Skeletal muscle satellite cell (primary cell): ENCODE measurements at regions not wholly inside any gene's neighbourhood (a gene's known extent, or its start where the extent isn't known, plus 50 kb on each side); places are given as distances from the start of the nearest gene placed in this dataset.
"Not testable (repeated sequence)": the region's sequence is repeated elsewhere in the genome, so short reads cannot be mapped to it uniquely, and the experiment has no call there.

Source experiments
- H3K27me3 ChIP-seq: 2 replicates; pipeline ENCODE4 v1.7.0; 2013; ENCODE audit warnings: low read length; ENCODE audit not compliant: control insufficient read depth, insufficient read depth
- H3K36me3 ChIP-seq: 2 replicates; pipeline ENCODE4 v1.7.0; 2013; ENCODE audit warnings: mild to moderate bottlenecking, control low read depth, low read length; ENCODE audit not compliant: insufficient read depth
- H3K4me1 ChIP-seq: 2 replicates; pipeline ENCODE4 v1.7.0; 2013; ENCODE audit warnings: low read length; ENCODE audit not compliant: control insufficient read depth, insufficient read depth
- H3K4me2 ChIP-seq: 2 replicates; pipeline ENCODE4 v1.7.0; 2013; ENCODE audit warnings: mild to moderate bottlenecking, low read length
- H3K4me3 ChIP-seq: 2 replicates; pipeline ENCODE4 v1.7.0; 2013; ENCODE audit warnings: low read length
- H3K9ac ChIP-seq: 2 replicates; pipeline ENCODE4 v1.7.0; 2013; ENCODE audit warnings: mild to moderate bottlenecking, low read depth, low read length, moderate library complexity
- H3K9me3 ChIP-seq: replicated peaks from 2 replicates; pipeline ENCODE4 v1.7.0; 2013; ENCODE audit warnings: mild to moderate bottlenecking, control low read depth, low read length

DNA sequence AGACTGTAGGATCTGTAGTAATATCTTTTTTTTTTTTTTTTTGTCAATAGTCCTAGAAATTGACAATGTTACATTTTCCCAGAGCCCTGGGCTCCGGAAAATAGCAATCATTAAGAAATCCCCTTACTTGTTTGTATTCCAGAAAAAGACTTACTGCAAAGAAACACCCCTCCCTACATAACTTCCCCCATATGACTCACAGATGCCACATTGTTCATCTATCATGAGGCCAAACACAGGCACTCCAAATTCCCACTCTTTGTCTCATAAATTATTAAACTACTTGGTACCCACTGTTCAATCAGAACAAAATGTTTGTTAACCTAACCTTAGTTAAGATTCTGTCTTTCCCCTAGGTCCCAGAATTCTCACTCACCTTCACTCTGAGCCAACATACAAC is 53.5 kb downstream of the TEX51 start:
- Histone ChIP-seq H3K27me3 (peaks cover 36% of the 10 kb centered on the region), H3K9me3 (no peaks in the 10 kb centered on the region), H3K9ac (no peak overlapping the region), H3K4me3 (no peak overlapping the region), H3K4me1 (no peaks in the 10 kb centered on the region), H3K36me3 (no peaks in the 10 kb centered on the region), H3K4me2 (no peak overlapping the region)

DNA sequence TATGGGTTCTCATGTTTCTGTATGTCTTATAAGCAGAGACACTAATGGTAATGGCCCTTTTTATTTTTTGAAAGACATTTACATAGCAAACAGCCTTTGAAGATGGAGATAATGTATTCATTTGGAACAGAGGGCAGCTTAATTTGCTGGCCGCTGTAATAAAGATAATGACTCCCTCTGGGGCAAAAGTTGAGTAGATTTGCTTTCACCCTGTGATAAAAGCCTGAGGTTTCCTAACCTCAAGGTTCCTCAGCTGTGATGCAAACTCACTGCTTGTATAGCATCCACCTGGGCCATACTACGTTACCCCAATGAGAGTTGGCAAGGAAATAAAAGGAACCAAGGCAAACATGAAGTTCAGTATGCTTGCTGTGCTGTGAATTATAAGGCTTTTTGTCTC is 54.8 kb downstream of the TEX51 start:
- Histone ChIP-seq H3K9me3 (no peaks in the 10 kb centered on the region), H3K36me3 (no peaks in the 10 kb centered on the region), H3K9ac (no peak overlapping the region), H3K4me1 (no peaks in the 10 kb centered on the region), H3K27me3 (peaks cover 26% of the 10 kb centered on the region), H3K4me3 (no peak overlapping the region), H3K4me2 (no peak overlapping the region)

DNA sequence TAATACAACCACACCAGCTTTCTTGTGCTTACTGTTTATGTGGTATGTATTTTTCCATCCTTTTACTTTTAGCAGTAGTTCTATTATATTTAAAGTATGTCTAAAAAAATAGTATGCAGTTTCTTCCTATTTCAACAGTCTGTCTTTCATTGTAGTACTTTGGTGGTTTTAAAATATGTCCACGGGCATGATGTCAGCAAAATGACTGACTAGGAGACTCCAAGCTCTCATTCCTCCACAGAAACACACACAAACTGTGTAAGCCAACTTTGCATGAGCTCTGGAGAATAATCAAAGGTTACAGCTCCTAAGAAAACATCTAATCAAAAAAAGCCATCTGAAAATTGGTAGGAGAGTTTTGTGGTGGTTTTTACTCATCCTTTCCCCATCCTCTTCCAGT is 56.1 kb downstream of the TEX51 start:
- peaks cover 25% of the 10 kb centered on the region for H3K27me3 ChIP-seq
- no peaks in the 10 kb centered on the region for H3K36me3 ChIP-seq
- no peaks in the 10 kb centered on the region for H3K9me3 ChIP-seq
- no peak overlapping the region for H3K9ac ChIP-seq
- no peak overlapping the region for H3K4me2 ChIP-seq
- no peaks in the 10 kb centered on the region for H3K4me1 ChIP-seq
- no peak overlapping the region for H3K4me3 ChIP-seq

DNA sequence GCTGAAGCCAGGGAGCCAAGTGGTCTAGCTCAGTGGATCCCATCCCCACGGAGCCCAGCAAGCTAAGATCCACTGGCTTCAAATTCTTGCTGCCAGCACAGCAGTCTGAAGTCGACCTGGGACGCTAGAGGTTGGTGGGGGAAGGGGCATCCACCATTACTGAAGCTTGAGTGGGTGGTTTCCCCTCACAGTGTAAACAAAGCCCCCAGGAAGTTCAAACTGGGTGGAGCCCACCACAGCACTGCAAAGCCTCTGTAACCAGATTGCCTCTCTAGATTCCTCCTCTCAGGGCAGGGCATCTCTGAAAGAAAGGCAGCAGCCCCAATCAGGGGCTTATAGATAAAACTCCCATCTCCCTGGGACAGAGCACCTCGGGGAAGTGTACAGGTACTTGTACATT is 58.1 kb downstream of the TEX51 start:
- not testable (repeated sequence) for H3K9me3 ChIP-seq, H3K9ac ChIP-seq, H3K36me3 ChIP-seq, H3K4me3 ChIP-seq, H3K4me2 ChIP-seq, H3K4me1 ChIP-seq
- H3K27me3 ChIP-seq = peaks cover 23% of the 10 kb centered on the region

DNA sequence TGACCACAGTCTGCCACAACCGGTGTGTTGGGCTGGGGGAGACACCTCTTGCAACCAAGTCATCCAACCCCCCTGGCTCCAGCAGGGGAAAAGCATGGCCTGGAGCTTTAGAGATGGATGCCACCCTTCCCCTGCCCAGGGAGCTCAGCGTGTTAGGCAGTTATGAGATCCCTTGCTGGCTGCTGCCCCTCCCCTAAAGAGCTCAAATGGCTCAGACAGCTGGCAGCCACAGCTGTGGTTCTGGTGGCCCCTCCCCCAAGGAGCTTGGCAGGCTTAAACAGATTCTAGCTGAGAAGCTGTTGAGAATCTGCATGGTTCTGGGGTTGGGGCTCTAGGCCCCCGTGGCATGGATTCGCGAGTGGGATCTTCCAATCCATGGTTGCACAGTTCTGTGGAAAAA is 64.7 kb downstream of the TEX51 start:
- Histone ChIP-seq H3K4me1 (no peaks in the 10 kb centered on the region), H3K4me3 (no peak overlapping the region), H3K4me2 (no peak overlapping the region), H3K36me3 (no peaks in the 10 kb centered on the region), H3K9me3 (no peaks in the 10 kb centered on the region), H3K9ac (no peak overlapping the region), H3K27me3 (peaks cover 36% of the 10 kb centered on the region)

DNA sequence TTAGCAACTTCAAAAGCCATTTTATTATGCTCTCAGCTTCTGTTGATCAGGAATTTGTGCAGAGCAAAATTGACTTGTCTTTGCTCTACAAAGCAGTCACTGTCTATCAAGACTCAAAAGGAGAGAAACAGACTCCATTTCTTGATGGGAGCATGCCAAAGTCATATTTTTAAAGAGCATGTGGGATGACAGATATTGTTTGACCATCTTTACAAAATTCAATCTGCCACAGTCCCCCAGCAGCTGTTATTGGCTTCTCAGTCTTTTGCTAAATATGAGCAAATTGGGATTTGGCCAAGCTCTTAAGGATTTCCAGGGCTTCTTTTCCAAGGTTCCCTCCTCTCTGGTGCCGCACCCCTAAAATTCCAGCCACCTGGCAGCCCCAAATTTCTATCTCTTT is 67.9 kb downstream of the TEX51 start:
- no peaks in the 10 kb centered on the region for H3K4me1 ChIP-seq
- H3K4me2 ChIP-seq = no peak overlapping the region
- no peaks in the 10 kb centered on the region for H3K36me3 ChIP-seq
- H3K9me3 ChIP-seq = no peaks in the 10 kb centered on the region
- no peak overlapping the region for H3K4me3 ChIP-seq
- peaks cover 67% of the 10 kb centered on the region for H3K27me3 ChIP-seq
- no peak overlapping the region for H3K9ac ChIP-seq

DNA sequence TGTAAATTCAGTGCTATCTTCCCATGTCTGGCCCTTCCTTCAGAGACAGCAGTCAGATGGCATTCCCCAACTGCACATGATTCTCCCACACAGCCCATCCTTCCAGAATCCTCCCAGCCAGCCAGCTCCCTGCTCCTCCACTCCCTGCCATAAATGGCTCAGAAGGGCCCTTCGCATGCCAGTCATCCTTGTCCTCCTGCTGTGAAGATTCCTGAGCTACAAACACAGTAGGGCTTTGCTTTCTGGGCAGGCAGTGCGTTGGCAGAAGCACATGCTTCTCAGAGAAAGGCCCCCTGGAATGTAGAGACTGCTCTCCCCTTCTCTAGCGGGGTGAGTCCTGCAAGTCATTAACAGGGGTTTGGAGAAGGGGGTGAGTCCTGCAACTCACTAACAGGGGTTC is 71.9 kb downstream of the TEX51 start:
- Histone ChIP-seq H3K4me2 (no peak overlapping the region), H3K36me3 (no peaks in the 10 kb centered on the region), H3K4me3 (no peak overlapping the region), H3K4me1 (peaks cover 5% of the 10 kb centered on the region), H3K9ac (no peak overlapping the region), H3K27me3 (peaks cover 85% of the 10 kb centered on the region), H3K9me3 (no peaks in the 10 kb centered on the region)

DNA sequence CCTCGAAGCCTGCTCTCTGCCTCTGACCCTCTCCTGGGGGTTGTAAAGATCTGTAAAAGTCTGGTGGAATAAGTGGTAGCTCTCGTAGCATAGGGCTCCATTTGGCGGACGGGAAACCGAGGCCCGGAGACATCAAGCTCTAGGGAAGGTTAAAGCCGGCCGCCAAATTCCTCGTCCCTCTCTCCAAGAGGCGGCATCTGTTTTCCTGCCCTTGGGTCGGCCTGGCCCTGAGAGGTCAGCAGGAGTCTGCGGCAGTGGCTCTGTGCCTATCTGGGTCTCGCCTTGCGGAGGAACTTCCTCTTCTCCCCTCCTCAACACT is 72.4 kb downstream of the TEX51 start:
- Histone ChIP-seq H3K9ac (no peak overlapping the region), H3K9me3 (no peaks in the 10 kb centered on the region), H3K4me3 (no peak overlapping the region), H3K4me2 (peak overlapping the region; percentile 100), H3K4me1 (peaks cover 5% of the 10 kb centered on the region), H3K36me3 (no peaks in the 10 kb centered on the region), H3K27me3 (peaks cover 82% of the 10 kb centered on the region)

DNA sequence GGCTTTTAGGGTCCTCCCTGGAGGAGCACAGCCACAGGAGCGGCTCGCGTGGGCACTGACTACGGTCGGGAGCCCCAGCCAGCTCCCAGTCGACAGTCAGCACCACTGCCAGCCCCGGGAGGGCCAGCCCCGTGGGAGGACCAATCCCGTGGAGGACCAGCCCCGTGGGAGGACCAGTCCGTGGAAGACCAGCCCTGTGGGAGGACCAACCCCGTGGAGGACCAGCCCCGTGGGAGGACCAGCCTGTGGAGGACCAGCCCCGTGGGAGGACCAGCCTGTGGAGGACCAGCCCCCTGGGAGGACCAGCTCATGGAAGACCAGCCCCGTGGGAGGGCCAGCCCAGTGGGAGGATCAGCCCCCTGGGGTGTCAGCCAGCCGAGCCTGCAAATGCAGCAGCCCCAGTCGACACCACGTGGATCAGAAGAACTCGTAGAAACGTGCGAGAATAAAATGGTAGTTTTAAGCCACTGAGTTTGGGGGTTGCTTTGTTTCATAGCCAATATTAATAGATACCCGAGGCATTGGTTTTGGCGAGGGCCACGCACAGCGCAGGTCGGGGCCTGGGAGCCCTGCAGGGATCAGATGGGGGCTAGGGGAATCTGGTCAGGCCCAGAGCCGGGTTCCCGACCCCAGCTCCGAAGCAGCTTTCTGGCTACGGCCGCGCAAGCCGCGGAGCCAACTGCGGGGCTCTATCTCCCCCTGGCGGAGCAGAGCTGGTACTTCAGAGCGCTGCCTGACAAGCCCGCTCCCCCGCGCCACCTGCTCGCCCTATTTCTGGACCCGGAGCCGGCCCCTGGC is 73.0 kb downstream of the TEX51 start:
- peak overlapping the region; percentile 72 for H3K4me3 ChIP-seq
- peak overlapping the region; percentile 78 for H3K9ac ChIP-seq
- H3K36me3 ChIP-seq = no peaks in the 10 kb centered on the region
- peaks cover 78% of the 10 kb centered on the region for H3K27me3 ChIP-seq
- H3K4me2 ChIP-seq = peak overlapping the region; percentile 100
- peaks cover 5% of the 10 kb centered on the region for H3K4me1 ChIP-seq
- H3K9me3 ChIP-seq = no peaks in the 10 kb centered on the region

DNA sequence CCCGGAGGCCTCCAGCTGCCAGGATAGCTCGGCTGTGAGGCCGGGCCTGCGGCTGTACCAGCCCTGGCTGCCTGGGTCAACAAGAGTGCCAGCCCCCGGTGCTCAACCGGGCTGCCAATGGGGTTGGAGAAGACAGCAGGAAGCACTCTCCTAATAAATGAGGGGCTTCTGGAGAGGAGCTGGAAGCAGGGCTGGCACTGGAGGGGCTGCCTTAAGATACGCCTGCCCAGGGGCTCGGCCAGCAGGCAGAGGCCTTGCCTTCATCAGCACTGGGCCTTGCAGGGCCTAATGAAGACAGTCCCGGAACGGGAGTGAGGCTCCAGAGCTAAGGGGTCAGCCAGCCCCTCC is 73.6 kb downstream of the TEX51 start:
- peak overlapping the region; percentile 72 for H3K4me3 ChIP-seq
- no peak overlapping the region for H3K9ac ChIP-seq

DNA sequence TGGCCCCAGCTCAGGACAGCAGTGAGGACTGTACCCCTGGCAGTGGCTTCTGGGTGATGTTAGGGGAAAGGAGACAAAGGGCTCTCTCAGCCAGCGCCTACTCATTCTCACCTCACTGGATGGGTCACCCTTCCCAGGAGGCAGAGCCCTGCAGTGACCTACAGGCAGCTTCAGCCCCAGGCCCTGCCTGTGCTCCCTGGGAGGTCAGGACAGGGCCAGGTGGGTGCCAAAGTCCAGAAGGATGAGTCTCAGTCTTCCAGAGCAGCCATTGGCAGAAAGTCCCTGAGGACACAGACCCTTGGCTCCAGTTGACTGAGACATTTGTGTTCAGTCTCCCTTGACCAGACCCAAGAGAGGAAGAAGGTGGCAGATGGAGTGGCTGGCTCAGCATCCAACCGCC is 75.1 kb downstream of the TEX51 start:
- Histone ChIP-seq H3K9me3 (no peaks in the 10 kb centered on the region), H3K36me3 (no peaks in the 10 kb centered on the region), H3K9ac (no peak overlapping the region), H3K27me3 (peaks cover 62% of the 10 kb centered on the region), H3K4me2 (no peak overlapping the region), H3K4me1 (peaks cover 5% of the 10 kb centered on the region), H3K4me3 (no peak overlapping the region)

More for the DNA sequence above, 73.6 kb downstream of the TEX51 start:
- Histone ChIP-seq H3K4me2 (peak overlapping the region; percentile 100), H3K36me3 (no peaks in the 10 kb centered on the region), H3K9me3 (no peaks in the 10 kb centered on the region), H3K4me1 (peaks cover 5% of the 10 kb centered on the region), H3K27me3 (peaks cover 72% of the 10 kb centered on the region)
